Mucosa of descending colon (tissue), 3 donors: ENCODE measurements at regions not wholly inside any gene's neighbourhood (a gene's known extent, or its start where the extent isn't known, plus 50 kb on each side); places are given as distances from the start of the nearest gene placed in this dataset.
A peak's percentile ranks its signal among the peaks of the same experiment; 100 is the strongest.

Source experiments
- ATAC-seq: fragments of 200-7000 bp; cut with Tn5 transposase; one replicate; pipeline ENCODE4 v1.9.1; 2020; ENCODE audit warnings: mild to moderate bottlenecking, moderate library complexity
- DNase-seq, 3 donors: peaks; one replicate each; pipeline ENCODE4 v3.0.0-alpha.2; 2020
- H3K36me3 ChIP-seq: fragments of 200-600 bp; one replicate; pipeline ENCODE4 v1.8.0; 2021; ENCODE audit warnings: low read depth, mild to moderate bottlenecking
- H3K4me1 ChIP-seq: fragments of 200-600 bp; one replicate; pipeline ENCODE4 v1.8.0; 2021; ENCODE audit warnings: low read depth, mild to moderate bottlenecking
- H3K4me3 ChIP-seq: fragments of 200-600 bp; one replicate; pipeline ENCODE4 v1.8.0; 2021; ENCODE audit warnings: mild to moderate bottlenecking
- H3K9me3 ChIP-seq: fragments of 200-600 bp; one replicate; pipeline ENCODE4 v1.8.0; 2021; ENCODE audit warnings: mild to moderate bottlenecking
- intact Hi-C, 2 donors: fragments of 100-400 bp; cut with DNase I in 1 of 2; cut with micrococcal nuclease in 1 of 2; formaldehyde crosslinking; loops; one replicate each; pipeline versions ENCODE4 v1.11.0 to v1.11.1; 2022; cut with DNase I, micrococcal nuclease
- TF ChIP-seq, protein P1 (sequence below): fragments of 200-600 bp; IDR thresholded peaks from one replicate; pipeline ENCODE4 v1.8.0; 2022; ENCODE audit warnings: antibody characterized with exemption, mild to moderate bottlenecking
- donor health status: DM: no; HTN: no; CAD: no; lungs with moderate emphysema.
- donor health status: DM: no; HTN: no; CAD: no.
- donor health status: DM: no; HTN: yes; CAD: no.

DNA sequence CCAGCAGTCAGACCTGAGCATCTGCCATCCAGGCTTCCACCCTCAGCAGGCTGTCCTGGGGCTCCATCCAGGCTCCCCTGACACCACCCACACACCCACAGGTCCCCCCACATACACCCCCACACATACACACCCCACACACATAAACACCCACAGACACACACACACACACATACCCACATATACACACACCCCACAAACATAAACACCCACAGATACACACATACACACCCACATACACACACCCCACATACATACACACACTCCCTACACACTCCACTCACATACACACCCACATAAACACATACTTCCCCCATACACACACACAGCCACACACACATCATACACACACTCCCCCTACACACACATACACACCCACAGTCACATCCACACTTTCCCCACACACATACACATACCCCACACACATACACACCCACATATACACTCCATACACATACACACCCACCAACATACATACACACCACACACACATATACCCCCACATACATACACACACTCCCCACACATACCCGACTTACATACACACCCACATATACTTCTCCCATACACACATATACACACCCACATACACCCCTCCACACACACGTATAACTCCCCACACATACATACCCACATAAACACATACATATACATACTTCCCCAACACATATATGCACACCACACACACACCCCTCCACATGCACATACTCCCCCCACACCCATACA is 183.3 kb upstream of the ETAA1 start:
- Histone ChIP-seq H3K4me1 (no peaks in the 10 kb centered on the region), H3K9me3 (no peaks in the 10 kb centered on the region), H3K4me3 (no peak overlapping the region), H3K36me3 (no peaks in the 10 kb centered on the region)
- DNase-seq (no peak), ATAC-seq (peak; percentile 9)
- intact Hi-C loops: no loop called here
- TF ChIP-seq, protein P1, sequence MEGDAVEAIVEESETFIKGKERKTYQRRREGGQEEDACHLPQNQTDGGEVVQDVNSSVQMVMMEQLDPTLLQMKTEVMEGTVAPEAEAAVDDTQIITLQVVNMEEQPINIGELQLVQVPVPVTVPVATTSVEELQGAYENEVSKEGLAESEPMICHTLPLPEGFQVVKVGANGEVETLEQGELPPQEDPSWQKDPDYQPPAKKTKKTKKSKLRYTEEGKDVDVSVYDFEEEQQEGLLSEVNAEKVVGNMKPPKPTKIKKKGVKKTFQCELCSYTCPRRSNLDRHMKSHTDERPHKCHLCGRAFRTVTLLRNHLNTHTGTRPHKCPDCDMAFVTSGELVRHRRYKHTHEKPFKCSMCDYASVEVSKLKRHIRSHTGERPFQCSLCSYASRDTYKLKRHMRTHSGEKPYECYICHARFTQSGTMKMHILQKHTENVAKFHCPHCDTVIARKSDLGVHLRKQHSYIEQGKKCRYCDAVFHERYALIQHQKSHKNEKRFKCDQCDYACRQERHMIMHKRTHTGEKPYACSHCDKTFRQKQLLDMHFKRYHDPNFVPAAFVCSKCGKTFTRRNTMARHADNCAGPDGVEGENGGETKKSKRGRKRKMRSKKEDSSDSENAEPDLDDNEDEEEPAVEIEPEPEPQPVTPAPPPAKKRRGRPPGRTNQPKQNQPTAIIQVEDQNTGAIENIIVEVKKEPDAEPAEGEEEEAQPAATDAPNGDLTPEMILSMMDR: no peak

DNA sequence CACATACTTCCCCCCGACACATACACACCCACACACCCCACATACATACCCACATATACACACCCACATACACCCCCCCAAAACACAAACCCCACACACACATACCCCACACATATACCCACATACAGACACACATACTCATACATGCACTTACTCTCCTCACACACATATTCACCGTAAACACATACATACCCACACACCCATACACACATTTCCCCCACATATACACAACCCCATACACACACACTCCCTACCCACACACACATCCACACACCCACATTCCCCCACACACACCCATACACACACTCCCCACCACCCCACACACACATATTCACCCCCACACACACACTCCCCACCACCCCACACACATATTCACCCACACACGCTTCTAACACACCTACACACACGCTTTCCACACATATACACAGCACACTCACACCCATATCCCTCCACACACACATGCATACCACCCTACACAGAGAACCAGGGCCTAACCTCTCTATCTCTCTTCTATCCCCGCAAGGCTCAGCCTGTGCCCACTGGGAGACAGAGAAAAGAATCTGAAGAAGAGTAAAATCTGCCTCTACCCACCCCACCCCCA is 182.4 kb upstream of the ETAA1 start:
- DNase-seq: no peak
- no peak overlapping the region for H3K4me3 ChIP-seq
- H3K4me1 ChIP-seq: no peaks in the 10 kb centered on the region
- H3K9me3 ChIP-seq: no peaks in the 10 kb centered on the region
- TF ChIP-seq, protein P1: no peak
- no peak for ATAC-seq
- no peaks in the 10 kb centered on the region for H3K36me3 ChIP-seq
- intact Hi-C loops: no loop called here

DNA sequence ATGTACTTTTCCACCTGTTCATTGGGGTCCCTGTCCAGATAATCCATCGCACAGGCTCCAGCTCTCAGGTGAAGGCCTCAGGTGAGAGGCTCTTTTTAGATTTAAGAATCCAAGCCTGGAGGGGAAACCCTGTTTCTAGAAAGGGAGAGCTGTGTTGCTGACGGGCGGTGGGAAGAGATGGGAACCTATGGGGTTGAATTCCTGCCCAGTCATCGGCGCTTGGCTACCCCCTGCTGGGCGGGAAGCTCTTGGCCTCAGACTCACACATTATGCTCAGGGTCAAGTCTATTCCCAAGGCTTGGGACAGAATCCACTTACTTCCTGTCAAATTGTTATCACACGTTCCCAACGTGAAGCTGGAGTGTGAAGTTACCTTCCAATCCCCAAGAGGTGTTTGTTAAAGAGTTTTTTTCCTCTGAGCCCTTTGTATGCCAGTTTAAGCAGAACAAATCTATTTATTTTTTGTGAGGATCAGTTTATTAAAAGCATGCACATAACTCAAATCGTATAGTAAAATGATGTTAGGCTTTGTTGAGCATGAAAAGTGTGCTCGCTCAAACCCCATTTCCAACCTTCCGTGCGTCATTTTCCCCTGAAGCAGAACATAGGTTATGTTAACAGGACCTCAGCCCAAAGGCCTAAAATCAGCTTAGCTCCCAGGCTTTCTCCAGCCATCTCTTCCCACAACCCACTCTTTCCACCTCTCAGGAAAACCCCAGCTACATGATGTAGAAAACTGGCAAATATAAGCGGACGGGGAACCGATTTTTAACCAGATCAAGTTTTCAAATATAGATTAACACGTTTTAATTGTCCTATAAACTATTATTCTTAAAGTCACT is 181.7 kb upstream of the ETAA1 start:
- intact Hi-C loops: no loop called here
- Histone ChIP-seq H3K4me1 (no peaks in the 10 kb centered on the region), H3K36me3 (no peaks in the 10 kb centered on the region), H3K9me3 (no peaks in the 10 kb centered on the region), H3K4me3 (no peak overlapping the region)
- TF ChIP-seq, protein P1: no peak
- DNase-seq (peak; percentile 41 to 54 (median 43)), ATAC-seq (peak; percentile 88)

DNA sequence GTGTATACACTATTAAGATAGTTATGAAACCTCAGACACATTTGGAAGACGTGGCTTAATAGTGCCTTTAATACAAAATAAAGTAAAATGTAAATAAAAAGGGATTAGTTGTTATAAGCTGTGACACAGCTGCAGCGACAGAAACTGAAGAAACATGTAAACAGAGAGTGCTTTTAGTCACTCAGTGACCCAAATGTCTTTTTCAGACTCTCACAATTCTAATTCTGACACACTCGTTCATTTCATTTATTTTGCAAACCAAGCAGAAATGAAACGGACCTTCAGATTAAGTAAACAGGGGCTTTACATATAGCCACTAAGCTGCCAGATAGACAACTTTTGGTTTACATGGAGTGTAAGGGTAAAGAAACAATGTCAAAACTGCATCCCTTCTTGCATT is 181.0 kb upstream of the ETAA1 start:
- intact Hi-C loops: no loop called here
- H3K4me1 ChIP-seq: no peaks in the 10 kb centered on the region
- no peaks in the 10 kb centered on the region for H3K36me3 ChIP-seq
- H3K4me3 ChIP-seq: no peak overlapping the region
- DNase-seq (no peak), ATAC-seq (no peak)
- TF ChIP-seq, protein P1: no peak
- H3K9me3 ChIP-seq: no peaks in the 10 kb centered on the region

DNA sequence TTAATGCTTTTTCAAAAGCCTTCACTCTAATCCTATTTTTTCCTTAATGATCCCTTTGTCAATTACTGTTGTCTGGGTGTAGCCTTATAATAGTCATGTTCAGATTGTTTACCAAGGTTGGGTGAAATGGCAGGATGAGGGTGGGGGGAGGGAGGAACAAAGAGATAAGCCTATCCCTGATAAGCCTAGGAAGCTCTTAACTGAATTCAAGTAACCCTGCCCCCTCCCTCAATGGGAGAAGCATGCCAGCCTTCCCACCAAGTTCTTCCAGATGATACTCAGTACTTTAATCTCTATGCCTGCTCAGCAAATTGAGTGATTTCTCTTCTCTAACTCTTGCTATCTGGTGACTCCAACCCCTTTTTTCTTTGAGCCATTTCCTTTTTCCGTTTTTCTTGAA is 180.3 kb upstream of the ETAA1 start:
- no peak for DNase-seq
- H3K4me1 ChIP-seq: no peaks in the 10 kb centered on the region
- ATAC-seq: no peak
- intact Hi-C loops: no loop called here
- H3K9me3 ChIP-seq: no peaks in the 10 kb centered on the region
- no peak overlapping the region for H3K4me3 ChIP-seq
- H3K36me3 ChIP-seq: no peaks in the 10 kb centered on the region
- TF ChIP-seq, protein P1: no peak
